Activated T-helper 1 cell treated with anti-CD3 and anti-CD28 coated beads, Interleukin-12 subunit alpha, Interleukin-12 subunit beta, Interleukin-2, Interleukin-4 antibody, amounts not matched to agents 30 ng/mL and 10 ng/mL and 1 ng/mL, durations not matched to agents 14 hours and 24 hours and 36 hours (primary cell): ENCODE measurements at regions not wholly inside any gene's neighbourhood (a gene's known extent, or its start where the extent isn't known, plus 50 kb on each side); places are given as distances from the start of the nearest gene placed in this dataset.
A peak's percentile ranks its signal among the peaks of the same experiment; 100 is the strongest.

Source experiments
- DNase-seq: peaks from one replicate; pipeline ENCODE4 v3.0.0; 2021; ENCODE audit warnings: low spot score
- H3K27ac Mint-ChIP-seq: one replicate; pipeline ENCODE4 v1.8.0; 2021; ENCODE audit warnings: mild to moderate bottlenecking, mixed read lengths
- H3K27me3 Mint-ChIP-seq: one replicate; pipeline ENCODE4 v1.8.0; 2022; ENCODE audit warnings: mild to moderate bottlenecking, moderate library complexity, mixed read lengths; ENCODE audit not compliant: insufficient read depth
- H3K36me3 Mint-ChIP-seq: one replicate; pipeline ENCODE4 v1.8.0; 2021; ENCODE audit warnings: low read depth, mixed read lengths
- H3K4me1 Mint-ChIP-seq: one replicate; pipeline ENCODE4 v1.8.0; 2021; ENCODE audit warnings: low read depth, mixed read lengths
- H3K4me3 Mint-ChIP-seq: one replicate; pipeline ENCODE4 v1.8.0; 2021; ENCODE audit warnings: mild to moderate bottlenecking, moderate library complexity, mixed read lengths
- H3K9me3 Mint-ChIP-seq: one replicate; pipeline ENCODE4 v1.8.0; 2021; ENCODE audit warnings: mixed read lengths
- intact Hi-C: fragments of 100-400 bp; cut with micrococcal nuclease; formaldehyde crosslinking; loops from one replicate; pipeline ENCODE4 v1.15.1; 2024

DNA sequence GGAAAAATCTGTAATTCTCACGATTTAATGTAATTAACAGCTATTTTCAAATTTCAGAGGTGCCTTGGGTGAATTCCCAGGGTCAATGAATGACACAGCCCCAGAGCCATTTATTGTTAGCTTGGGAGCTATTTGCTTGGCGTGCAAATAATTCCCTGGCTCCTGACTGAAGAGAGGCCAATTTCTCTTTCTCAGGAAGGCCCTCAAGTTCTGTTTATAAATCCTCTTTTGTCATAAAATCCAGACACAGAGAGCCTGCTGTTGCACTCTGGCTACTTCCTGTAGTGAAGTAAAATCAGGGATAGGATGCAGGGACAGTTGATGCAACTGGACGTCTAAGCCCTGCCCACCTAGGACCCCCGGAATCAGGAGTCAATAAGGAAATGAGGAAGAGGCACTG, 154.3 kb downstream of the TMX1 start:
- no peak overlapping the region for H3K4me3 Mint-ChIP-seq
- H3K27me3 Mint-ChIP-seq = peaks cover 2% of the 10 kb centered on the region
- H3K9me3 Mint-ChIP-seq = no peaks in the 10 kb centered on the region
- DNase-seq = no peak
- H3K36me3 Mint-ChIP-seq = no peaks in the 10 kb centered on the region
- no peaks in the 10 kb centered on the region for H3K4me1 Mint-ChIP-seq
- H3K27ac Mint-ChIP-seq = no peak overlapping the region
- intact Hi-C loops = no loop called here

DNA sequence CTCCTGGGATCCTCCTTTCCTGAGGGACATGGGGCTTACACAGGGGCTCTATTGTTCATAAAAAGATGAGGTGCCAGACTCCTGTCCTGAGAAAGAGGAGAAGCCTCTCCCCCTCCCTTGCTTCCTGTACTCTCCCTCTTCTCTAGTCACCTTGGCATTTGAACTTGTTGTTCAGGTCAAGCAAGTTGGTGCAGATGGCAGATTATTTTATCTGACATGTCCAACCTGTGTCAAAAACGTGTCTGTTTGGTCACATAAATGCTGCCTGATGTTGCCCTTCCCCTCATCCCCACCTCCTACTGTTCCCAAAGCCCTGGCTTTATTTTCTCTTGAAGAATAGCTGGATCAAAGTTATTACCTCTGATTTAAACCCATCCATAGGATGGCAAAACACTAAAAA, 154.8 kb downstream of the TMX1 start:
- H3K27me3 Mint-ChIP-seq = peaks cover 2% of the 10 kb centered on the region
- no peak overlapping the region for H3K4me3 Mint-ChIP-seq
- no peak for DNase-seq
- H3K27ac Mint-ChIP-seq = no peak overlapping the region
- intact Hi-C loops = no loop called here
- H3K4me1 Mint-ChIP-seq = no peaks in the 10 kb centered on the region
- H3K36me3 Mint-ChIP-seq = no peaks in the 10 kb centered on the region
- H3K9me3 Mint-ChIP-seq = no peaks in the 10 kb centered on the region

DNA sequence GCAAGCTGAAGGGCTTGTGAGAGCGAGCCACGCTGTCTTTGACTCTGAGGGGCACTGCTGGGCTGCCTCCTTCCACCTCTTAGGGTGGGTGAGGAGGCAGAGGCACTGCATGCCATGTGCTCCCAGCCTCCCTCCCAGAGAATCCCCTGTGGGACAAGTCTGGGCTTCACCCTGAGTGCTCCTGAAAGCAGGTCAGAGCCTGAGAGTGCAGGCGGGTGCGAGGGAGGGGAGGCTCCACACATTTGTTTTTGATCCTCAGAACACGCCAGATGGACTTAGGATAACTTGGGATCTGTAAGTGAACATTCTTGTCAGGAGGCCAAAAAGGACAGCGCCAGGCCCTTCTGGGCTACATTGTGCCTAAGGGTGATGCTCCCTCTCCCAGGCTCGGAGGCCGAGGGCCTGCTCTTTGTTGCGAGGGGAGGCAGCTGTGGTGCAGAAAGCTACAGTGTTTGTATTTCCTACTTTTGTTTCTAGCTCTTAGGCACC, 155.4 kb downstream of the TMX1 start:
- Mint-ChIP-seq H3K36me3 (no peaks in the 10 kb centered on the region), H3K27ac (no peak overlapping the region), H3K27me3 (no peaks in the 10 kb centered on the region), H3K4me1 (no peaks in the 10 kb centered on the region), H3K4me3 (no peak overlapping the region), H3K9me3 (no peaks in the 10 kb centered on the region)
- DNase-seq = no peak
- intact Hi-C loops = no loop called here

DNA sequence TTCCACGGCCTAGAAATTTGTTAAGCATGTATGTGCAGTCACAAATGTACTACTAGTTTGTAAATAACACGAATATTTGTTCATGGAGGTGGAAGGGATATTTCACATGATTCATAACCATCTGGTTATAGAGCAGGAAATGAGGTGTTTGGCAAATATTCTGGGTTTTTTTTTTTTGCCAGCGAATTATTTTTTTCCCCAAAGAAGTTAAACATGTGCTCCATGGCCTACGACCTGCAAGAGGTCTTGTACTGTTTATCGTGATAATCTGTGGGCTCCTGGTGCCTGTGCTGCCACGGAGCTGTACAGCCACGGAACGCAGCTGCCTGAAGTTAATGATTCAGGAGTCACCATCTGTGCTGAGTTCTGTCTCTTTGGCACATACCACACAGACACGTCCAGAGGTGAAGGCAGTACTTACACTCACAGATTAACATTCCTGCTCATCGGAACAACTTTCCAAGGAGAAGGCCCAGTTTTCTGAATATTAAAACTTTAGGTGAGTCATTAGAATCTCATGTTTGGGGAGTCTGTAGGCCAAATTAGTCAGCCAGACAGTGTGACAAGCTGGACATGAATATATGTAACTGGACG, 156.3 kb downstream of the TMX1 start:
- intact Hi-C loops = no loop called here
- Mint-ChIP-seq H3K27ac (no peak overlapping the region), H3K27me3 (no peaks in the 10 kb centered on the region), H3K4me3 (no peak overlapping the region), H3K9me3 (no peaks in the 10 kb centered on the region), H3K4me1 (no peaks in the 10 kb centered on the region), H3K36me3 (no peaks in the 10 kb centered on the region)
- no peak for DNase-seq

DNA sequence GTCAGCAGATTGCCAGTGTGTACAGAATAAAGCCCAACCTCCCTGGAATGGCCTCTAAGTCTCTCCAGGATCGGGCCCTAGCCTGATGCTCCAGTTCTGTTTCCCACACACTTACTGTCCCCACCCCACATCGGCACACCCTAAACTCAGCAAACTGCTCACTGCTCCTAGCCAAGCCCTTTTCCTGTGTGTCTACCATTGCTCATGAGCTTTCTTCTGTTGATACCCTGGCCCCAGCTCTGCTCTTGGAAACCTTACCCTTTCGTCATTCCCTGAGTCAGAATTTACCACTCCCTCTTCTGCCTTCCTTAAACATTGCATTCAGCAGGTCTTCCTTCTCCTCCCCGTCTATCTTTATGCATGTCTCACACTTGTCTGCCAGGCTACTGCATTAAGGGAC, 158.9 kb downstream of the TMX1 start:
- H3K9me3 Mint-ChIP-seq = no peaks in the 10 kb centered on the region
- DNase-seq = no peak
- H3K27me3 Mint-ChIP-seq = peaks cover 2% of the 10 kb centered on the region
- H3K4me3 Mint-ChIP-seq = no peak overlapping the region
- intact Hi-C loops = no loop called here
- H3K27ac Mint-ChIP-seq = no peak overlapping the region
- H3K4me1 Mint-ChIP-seq = no peaks in the 10 kb centered on the region
- no peaks in the 10 kb centered on the region for H3K36me3 Mint-ChIP-seq

DNA sequence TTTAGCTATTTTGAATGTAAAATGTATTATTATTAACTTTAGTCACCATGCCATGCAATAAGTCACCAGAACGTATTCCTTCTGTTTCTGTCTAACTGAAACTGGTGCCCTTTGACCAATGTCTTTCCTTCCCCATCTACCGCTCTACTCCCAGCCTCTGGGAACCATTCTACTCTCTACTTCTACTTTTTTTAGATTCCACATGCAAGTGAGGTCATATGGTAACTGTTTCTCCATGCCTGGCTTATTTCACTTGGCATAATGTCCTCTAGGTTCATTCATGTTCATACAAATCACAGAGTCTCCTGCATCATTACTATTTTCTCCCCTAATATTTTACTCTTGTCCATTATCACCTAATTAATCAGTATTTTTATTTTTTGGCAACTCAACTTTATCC, 160.1 kb downstream of the TMX1 start:
- Mint-ChIP-seq H3K4me1 (no peaks in the 10 kb centered on the region), H3K9me3 (no peaks in the 10 kb centered on the region), H3K27ac (no peak overlapping the region), H3K36me3 (no peaks in the 10 kb centered on the region), H3K27me3 (peaks cover 4% of the 10 kb centered on the region), H3K4me3 (no peak overlapping the region)
- intact Hi-C loops = no loop called here
- no peak for DNase-seq

DNA sequence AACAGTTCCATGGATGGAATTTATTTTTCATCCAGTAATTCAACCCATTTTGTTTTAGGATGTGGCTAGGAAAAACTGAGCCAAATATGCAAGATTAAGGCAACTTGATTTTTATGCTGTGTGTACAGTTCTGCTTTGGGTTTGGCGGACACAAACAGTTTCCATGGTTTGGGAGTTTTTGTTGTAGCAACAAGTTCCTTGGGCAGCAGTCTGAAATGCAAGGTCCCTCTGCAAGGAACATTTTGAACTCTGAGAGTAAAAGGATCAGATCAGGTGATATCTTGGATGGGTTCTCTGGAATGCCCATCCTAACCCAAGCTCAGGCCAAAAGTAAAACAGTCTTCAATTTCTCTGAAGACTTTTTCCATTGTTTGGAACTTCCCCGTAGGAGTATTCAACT, 161.2 kb downstream of the TMX1 start:
- Mint-ChIP-seq H3K27ac (no peak overlapping the region), H3K4me3 (no peak overlapping the region), H3K36me3 (no peaks in the 10 kb centered on the region), H3K27me3 (peaks cover 4% of the 10 kb centered on the region), H3K4me1 (no peaks in the 10 kb centered on the region), H3K9me3 (no peaks in the 10 kb centered on the region)
- DNase-seq = no peak
- intact Hi-C loops = no loop called here

DNA sequence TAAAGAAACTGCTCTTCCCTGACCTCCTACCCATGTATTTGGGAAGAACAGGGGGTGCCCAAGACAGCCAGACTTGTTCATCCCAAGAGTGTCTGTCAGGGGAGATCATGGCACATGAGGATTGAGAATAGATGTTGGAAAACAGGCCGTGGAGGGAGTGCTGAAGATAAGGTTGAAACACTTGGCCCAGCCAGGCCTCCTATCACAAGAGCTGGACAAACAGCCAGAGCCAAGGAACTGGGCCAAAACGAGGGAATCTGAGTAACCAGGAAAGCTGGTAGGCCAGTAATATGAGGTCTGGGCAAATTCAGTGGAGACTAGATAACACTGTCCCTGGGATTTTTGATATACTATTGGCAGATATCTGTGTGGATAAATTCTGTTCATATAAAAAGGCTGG, 161.7 kb downstream of the TMX1 start:
- peaks cover 4% of the 10 kb centered on the region for H3K27me3 Mint-ChIP-seq
- no peaks in the 10 kb centered on the region for H3K4me1 Mint-ChIP-seq
- no peak overlapping the region for H3K4me3 Mint-ChIP-seq
- H3K9me3 Mint-ChIP-seq = no peaks in the 10 kb centered on the region
- no peak for DNase-seq
- no peaks in the 10 kb centered on the region for H3K36me3 Mint-ChIP-seq
- intact Hi-C loops = no loop called here
- H3K27ac Mint-ChIP-seq = no peak overlapping the region

DNA sequence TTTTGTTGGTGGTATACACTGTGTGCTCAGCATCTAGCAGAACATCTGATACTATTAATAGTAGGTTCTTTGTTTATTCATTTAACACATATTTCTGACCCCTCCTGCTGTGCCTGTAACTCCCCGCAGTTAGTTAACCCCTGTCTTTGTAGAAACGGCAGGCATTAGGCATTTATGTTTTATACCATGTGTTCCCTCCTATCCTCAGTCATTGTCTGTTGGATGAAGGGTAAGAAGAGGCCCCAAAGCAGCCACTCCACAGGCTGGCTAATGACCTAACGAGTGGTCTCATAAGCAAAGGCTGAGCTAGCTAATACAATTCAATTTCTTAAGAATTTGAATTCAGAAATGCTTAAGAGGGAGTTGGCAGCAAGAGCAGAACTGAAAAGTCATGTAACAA, 170.8 kb downstream of the TMX1 start:
- Mint-ChIP-seq H3K36me3 (no peaks in the 10 kb centered on the region), H3K9me3 (no peaks in the 10 kb centered on the region), H3K4me1 (no peaks in the 10 kb centered on the region), H3K27ac (no peak overlapping the region), H3K4me3 (no peak overlapping the region), H3K27me3 (peaks cover 7% of the 10 kb centered on the region)
- DNase-seq = no peak
- intact Hi-C loops = no loop called here

DNA sequence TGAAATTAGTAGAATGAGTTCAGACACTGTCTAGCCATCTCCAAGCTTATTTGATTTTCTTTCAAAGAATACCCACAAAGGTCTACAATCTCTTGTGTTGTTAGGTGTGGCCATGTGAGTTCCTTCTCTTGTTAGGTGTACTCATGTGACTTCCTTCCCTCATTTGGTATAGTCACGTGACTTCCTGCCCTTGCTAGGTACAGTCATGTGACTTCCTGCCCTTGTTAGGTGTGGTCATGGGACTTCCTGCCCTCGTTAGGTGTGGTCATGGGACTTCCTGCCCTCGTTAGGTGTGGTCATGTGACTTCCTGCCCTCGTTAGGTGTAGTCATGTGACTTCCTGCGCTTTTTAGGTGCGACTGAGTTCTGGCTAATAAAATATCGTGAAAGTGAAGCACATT, 179.6 kb downstream of the TMX1 start:
- intact Hi-C loops = no loop called here
- Mint-ChIP-seq H3K27me3 (peaks cover 4% of the 10 kb centered on the region), H3K27ac (peak overlapping the region; percentile 8), H3K9me3 (peaks cover 24% of the 10 kb centered on the region), H3K4me3 (no peak overlapping the region), H3K36me3 (no peaks in the 10 kb centered on the region), H3K4me1 (no peaks in the 10 kb centered on the region)
- DNase-seq = no peak

DNA sequence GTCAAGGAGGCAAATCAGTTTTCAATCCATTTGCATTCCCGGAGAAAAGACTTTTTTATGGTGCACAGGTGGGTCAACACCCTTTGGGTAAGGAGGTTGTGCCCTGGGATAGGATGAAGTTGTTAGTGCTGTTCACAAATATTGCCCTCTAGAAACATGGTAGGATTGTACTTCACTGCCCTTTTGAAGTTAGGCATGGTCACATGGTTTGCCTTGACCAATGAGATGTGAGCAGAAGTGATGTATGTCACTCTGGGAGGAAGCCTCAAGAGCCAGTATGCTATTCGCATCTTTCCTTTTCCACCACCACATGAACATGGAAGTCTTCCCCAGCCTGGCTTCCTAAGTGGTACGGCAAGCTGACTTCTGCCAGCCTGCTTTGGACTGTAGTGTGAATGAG, 182.7 kb downstream of the TMX1 start:
- intact Hi-C loops = no loop called here
- Mint-ChIP-seq H3K36me3 (no peaks in the 10 kb centered on the region), H3K4me1 (no peaks in the 10 kb centered on the region), H3K4me3 (no peak overlapping the region), H3K27me3 (no peaks in the 10 kb centered on the region), H3K27ac (no peak overlapping the region), H3K9me3 (peaks cover 24% of the 10 kb centered on the region)
- no peak for DNase-seq

DNA sequence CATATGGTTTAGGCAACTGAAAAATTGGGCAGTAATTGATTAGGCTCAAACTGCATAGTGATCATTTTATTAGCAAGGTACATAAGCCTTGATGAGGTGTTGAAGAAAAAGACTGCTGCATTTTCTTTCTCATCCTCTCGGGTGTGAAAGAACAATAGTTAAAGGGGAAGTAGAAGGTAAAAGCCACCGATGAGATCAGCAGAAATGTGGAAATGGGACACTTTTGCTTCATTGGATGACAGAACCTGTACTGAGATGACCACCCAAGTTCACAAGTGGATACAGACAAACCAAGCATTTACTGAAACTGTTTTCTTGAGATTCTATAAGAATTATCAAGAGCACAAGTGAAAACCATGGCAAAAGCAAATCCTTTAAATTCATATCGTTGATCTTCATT, 184.0 kb downstream of the TMX1 start:
- H3K9me3 Mint-ChIP-seq = peaks cover 22% of the 10 kb centered on the region
- no peak for DNase-seq
- H3K27me3 Mint-ChIP-seq = peaks cover 3% of the 10 kb centered on the region
- intact Hi-C loops = no loop called here
- H3K36me3 Mint-ChIP-seq = no peaks in the 10 kb centered on the region
- H3K27ac Mint-ChIP-seq = no peak overlapping the region
- no peaks in the 10 kb centered on the region for H3K4me1 Mint-ChIP-seq
- H3K4me3 Mint-ChIP-seq = no peak overlapping the region

DNA sequence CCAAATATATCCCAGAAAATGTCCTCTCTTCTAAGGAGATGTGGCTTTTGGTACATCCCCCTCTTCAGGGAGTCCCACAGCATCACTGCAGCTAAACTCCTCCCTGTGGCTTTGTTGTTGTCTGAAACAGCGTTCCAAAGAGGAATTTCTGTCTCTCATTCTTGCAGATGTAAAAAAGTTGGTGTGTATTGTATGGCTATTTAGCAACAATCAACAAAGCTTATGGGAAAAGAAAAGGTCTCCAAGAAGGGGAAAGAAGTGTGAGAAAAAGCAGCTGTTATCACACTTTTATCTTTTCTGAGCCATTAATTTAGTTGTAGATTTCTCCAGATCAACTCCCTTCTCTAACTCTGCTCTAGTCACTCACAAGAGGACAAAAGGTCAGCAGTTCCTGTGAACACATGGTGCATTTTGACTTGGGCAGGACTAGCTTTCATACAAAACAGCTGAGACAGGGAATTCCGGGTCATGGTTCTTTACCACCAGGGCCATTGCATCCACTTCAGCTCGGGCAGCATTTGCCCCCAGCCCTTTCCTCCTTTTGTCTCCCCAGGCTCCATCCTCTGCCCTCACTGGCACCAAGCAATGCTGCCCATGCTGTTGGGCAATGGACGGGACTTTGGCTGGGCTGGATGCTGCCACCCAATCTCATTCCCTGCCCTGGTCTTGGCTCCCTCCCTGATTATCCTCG, 184.7 kb downstream of the TMX1 start:
- H3K4me1 Mint-ChIP-seq = no peaks in the 10 kb centered on the region
- H3K36me3 Mint-ChIP-seq = no peaks in the 10 kb centered on the region
- no peak for DNase-seq
- H3K4me3 Mint-ChIP-seq = no peak overlapping the region
- no peak overlapping the region for H3K27ac Mint-ChIP-seq
- H3K27me3 Mint-ChIP-seq = peaks cover 3% of the 10 kb centered on the region
- H3K9me3 Mint-ChIP-seq = peaks cover 16% of the 10 kb centered on the region
- intact Hi-C loops = no loop called here

DNA sequence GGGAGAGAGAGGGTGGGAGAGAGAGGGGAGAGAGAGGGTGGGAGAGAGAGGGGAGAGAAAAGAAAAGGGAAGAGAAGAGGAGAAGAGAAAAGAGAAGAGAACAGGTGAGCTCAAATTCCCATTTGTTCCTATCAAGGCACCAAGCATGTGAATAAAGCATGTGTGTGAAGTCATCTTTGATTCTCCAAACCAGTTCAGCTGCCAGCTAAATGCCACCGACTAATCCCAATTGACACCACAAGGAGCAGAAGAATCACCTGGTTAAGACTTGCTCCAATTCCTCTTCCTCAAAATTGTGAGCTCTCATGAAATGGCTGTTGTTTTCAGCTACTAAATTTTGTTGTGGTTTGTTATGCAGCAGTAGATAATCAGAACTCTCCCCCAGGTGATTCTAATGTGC, 188.9 kb downstream of the TMX1 start:
- H3K9me3 Mint-ChIP-seq = no peaks in the 10 kb centered on the region

More for the DNA sequence above, 188.9 kb downstream of the TMX1 start:
- intact Hi-C loops = no loop called here
- Mint-ChIP-seq H3K4me3 (no peak overlapping the region), H3K27ac (no peak overlapping the region), H3K4me1 (no peaks in the 10 kb centered on the region), H3K27me3 (peaks cover 9% of the 10 kb centered on the region), H3K36me3 (no peaks in the 10 kb centered on the region)
- no peak for DNase-seq
